Parathyroid adenoma (tissue), 2 donors: ENCODE measurements at regions not wholly inside any gene's neighbourhood (a gene's known extent, or its start where the extent isn't known, plus 50 kb on each side); places are given as distances from the start of the nearest gene placed in this dataset.
"Not testable (repeated sequence)": the region's sequence is repeated elsewhere in the genome, so short reads cannot be mapped to it uniquely, and the experiment has no call there.

Experiments
- H2AFZ ChIP-seq: fragments of 300-600 bp; sonication (generic); one replicate; pipeline ENCODE4 v1.7.0; 2017; ENCODE audit warnings: antibody characterized with exemption, mild to moderate bottlenecking
- H3K27ac ChIP-seq: fragments of 300-600 bp; sonication (generic); one replicate; pipeline ENCODE4 v1.7.0; 2017
- H3K27me3 ChIP-seq: fragments of 300-600 bp; sonication (generic); one replicate; pipeline ENCODE4 v1.7.0; 2017; ENCODE audit warnings: low read length; ENCODE audit not compliant: control insufficient read depth, insufficient read depth
- H3K36me3 ChIP-seq: fragments of 300-600 bp; sonication (generic); one replicate; pipeline ENCODE4 v1.7.0; 2017; ENCODE audit warnings: low read length; ENCODE audit not compliant: control insufficient read depth, insufficient read depth
- H3K4me1 ChIP-seq: fragments of 300-600 bp; sonication (generic); one replicate; pipeline ENCODE4 v1.7.0; 2017; ENCODE audit warnings: control low read depth
- H3K4me2 ChIP-seq: fragments of 300-600 bp; sonication (generic); one replicate; pipeline ENCODE4 v1.7.0; 2017; ENCODE audit warnings: low read length
- H3K4me3 ChIP-seq: fragments of 300-600 bp; sonication (generic); one replicate; pipeline ENCODE4 v1.7.0; 2017; ENCODE audit warnings: low read depth, low read length
- H3K79me2 ChIP-seq: fragments of 300-600 bp; sonication (generic); one replicate; pipeline ENCODE4 v1.7.0; 2017; ENCODE audit warnings: control low read depth
- H3K9ac ChIP-seq: fragments of 300-600 bp; sonication (generic); one replicate; pipeline ENCODE4 v1.7.0; 2017; ENCODE audit warnings: mild to moderate bottlenecking
- H3K9me3 ChIP-seq: fragments of 300-600 bp; sonication (generic); one replicate; pipeline ENCODE4 v1.7.0; 2017; ENCODE audit warnings: low read length; ENCODE audit not compliant: control insufficient read depth
- TF ChIP-seq, protein P1 (sequence below): fragments of 300-600 bp; sonication (generic); IDR thresholded peaks from one replicate; pipeline ENCODE4 v1.7.0; 2017; ENCODE audit warnings: antibody characterized with exemption, mild to moderate bottlenecking
- donor health status: primary hyperparathyroidism.

DNA sequence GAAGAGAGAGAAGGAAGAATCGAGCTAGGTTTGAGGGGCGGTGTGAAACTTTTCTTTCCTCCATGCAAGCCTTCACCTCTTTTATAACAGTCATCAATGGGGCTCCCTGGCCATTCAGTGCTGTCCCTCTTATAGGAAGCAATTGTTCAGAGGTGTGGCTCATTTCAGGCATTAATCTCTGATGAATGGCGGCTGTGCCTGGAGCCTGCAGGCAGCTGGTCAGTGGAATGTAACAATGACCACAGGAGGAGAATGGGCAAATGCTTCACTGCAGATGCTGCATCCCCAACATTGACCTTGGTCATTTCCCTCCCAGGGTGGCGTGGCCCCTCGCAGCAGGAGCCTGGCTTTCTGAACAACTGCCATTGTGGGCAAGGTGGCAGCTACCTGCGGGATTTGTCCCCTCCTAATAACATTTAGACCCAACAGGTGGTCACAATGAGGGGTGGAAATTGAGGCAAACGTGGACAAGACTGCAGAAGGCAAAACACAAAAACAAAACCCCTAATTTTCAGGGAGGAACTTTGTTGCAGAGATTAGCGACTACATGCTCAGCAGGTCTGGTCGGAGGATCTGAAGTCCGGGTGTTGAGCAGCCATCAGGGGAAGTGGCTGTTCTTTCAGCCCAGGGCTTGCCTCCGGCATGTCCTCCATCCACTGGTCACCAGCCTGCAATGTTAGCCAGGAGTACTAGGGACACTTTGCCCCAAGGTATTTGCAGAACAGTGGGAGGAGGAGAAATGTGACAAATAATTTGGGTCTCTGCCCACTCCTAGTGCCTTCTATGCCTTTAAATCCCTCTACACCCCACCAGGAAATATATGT is 97.3 kb upstream of the PAXBP1 start:
- H3K27ac ChIP-seq = no peak overlapping the region
- no peak overlapping the region for H3K4me3 ChIP-seq
- no peak overlapping the region for H3K4me2 ChIP-seq
- H3K9me3 ChIP-seq = no peaks in the 10 kb centered on the region
- no peak overlapping the region for H3K9ac ChIP-seq
- H2AFZ ChIP-seq = no peak overlapping the region
- TF ChIP-seq, protein P1, sequence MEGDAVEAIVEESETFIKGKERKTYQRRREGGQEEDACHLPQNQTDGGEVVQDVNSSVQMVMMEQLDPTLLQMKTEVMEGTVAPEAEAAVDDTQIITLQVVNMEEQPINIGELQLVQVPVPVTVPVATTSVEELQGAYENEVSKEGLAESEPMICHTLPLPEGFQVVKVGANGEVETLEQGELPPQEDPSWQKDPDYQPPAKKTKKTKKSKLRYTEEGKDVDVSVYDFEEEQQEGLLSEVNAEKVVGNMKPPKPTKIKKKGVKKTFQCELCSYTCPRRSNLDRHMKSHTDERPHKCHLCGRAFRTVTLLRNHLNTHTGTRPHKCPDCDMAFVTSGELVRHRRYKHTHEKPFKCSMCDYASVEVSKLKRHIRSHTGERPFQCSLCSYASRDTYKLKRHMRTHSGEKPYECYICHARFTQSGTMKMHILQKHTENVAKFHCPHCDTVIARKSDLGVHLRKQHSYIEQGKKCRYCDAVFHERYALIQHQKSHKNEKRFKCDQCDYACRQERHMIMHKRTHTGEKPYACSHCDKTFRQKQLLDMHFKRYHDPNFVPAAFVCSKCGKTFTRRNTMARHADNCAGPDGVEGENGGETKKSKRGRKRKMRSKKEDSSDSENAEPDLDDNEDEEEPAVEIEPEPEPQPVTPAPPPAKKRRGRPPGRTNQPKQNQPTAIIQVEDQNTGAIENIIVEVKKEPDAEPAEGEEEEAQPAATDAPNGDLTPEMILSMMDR = no peak
- no peaks in the 10 kb centered on the region for H3K4me1 ChIP-seq
- H3K79me2 ChIP-seq = no peaks in the 10 kb centered on the region
- no peaks in the 10 kb centered on the region for H3K27me3 ChIP-seq
- H3K36me3 ChIP-seq = no peaks in the 10 kb centered on the region

DNA sequence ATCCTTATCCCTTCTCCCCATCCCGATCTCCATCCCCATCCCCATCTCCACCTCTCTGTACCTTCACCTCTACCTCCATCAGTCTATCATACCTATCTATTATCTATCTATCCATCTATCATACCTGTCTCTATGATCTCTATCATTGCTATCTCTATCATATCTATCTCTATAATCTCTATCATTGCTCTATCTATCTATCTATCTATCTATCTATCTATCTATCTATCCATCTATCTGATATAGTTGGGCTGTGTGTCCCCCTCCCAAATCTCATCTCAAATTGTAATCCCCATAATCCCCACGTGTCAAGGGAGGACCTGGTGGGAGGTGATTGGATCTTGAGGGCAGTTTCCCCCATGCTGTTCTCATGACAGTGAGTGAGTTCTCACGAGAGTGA is 97.9 kb upstream of the PAXBP1 start:
- TF ChIP-seq, protein P1 = no peak
- no peaks in the 10 kb centered on the region for H3K9me3 ChIP-seq

DNA sequence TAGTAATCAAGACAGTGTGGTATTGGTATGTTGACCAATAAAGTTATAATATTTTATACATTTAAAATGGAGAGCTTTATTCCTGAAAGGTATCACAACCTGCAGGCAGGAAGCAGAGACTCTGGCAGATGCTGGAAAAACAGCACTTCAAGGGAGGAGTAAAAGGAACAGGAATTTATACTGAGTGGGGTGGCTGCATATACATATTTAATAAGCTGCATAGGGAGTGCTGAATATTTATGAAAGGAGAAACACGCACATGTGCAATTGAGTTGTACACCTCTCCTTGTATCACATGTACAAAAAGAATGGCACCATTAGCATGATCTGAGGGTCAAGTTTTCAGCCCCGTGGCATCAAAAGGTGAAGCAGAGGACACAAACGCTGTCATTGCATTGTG is 104.9 kb upstream of the PAXBP1 start:
- no peaks in the 10 kb centered on the region for H3K9me3 ChIP-seq
- H3K27me3 ChIP-seq = no peaks in the 10 kb centered on the region
- H3K4me3 ChIP-seq = no peak overlapping the region
- TF ChIP-seq, protein P1 = no peak
- H3K9ac ChIP-seq = no peak overlapping the region
- no peak overlapping the region for H3K4me2 ChIP-seq
- no peak overlapping the region for H2AFZ ChIP-seq
- no peaks in the 10 kb centered on the region for H3K79me2 ChIP-seq
- no peaks in the 10 kb centered on the region for H3K4me1 ChIP-seq
- no peak overlapping the region for H3K27ac ChIP-seq
- H3K36me3 ChIP-seq = no peaks in the 10 kb centered on the region

More for the DNA sequence above, 97.9 kb upstream of the PAXBP1 start:
- no peaks in the 10 kb centered on the region for H3K4me1 ChIP-seq
- no peaks in the 10 kb centered on the region for H3K36me3 ChIP-seq
- no peaks in the 10 kb centered on the region for H3K27me3 ChIP-seq
- no peak overlapping the region for H3K27ac ChIP-seq
- no peak overlapping the region for H3K4me2 ChIP-seq
- H3K9ac ChIP-seq = no peak overlapping the region
- H3K4me3 ChIP-seq = no peak overlapping the region
- H3K79me2 ChIP-seq = no peaks in the 10 kb centered on the region
- no peak overlapping the region for H2AFZ ChIP-seq

DNA sequence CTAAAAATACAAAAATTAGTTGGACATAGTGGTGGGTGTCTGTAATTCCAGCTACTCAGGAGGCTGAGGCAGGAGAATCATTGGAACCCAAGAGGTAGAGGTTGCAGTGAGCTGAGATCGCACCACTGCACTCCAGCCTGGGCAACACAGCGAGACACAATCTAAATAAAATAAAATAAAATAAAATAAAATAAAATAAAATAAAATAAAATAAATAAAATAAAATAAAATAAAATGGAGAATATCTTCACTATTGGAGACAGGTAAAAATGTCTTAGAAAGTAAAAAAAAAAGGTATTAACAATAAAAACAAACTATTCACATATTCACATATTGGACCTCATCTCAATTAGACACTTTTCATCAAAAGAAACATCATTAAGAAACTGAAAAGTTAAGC is 106.3 kb upstream of the PAXBP1 start:
- H3K4me2 ChIP-seq, H3K4me1 ChIP-seq, H2AFZ ChIP-seq, H3K4me3 ChIP-seq, H3K79me2 ChIP-seq, H3K9ac ChIP-seq, H3K9me3 ChIP-seq, H3K27me3 ChIP-seq, H3K36me3 ChIP-seq, H3K27ac ChIP-seq: not testable (repeated sequence)

DNA sequence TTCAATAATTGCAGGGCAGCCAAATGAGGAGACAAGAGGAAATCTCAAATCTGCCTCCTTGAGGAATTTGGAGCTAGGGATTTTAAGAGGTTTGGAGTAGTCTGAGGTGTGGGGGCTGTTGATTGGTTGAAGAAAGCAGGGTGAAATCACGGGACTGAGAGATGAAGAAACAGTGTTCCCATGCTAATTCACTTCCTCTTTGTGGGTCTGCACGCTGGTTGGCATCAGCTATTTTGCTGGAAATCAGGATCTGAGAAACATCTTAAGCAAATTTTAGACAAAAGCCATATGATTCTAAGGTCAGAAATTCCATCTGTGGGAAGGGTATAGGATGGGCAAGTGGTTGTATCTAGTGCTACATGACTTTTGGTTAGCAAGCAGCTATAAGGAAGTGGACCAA is 107.1 kb upstream of the PAXBP1 start:
- no peak overlapping the region for H3K9ac ChIP-seq
- no peaks in the 10 kb centered on the region for H3K36me3 ChIP-seq
- H3K9me3 ChIP-seq = no peaks in the 10 kb centered on the region
- no peaks in the 10 kb centered on the region for H3K79me2 ChIP-seq
- H3K4me3 ChIP-seq = no peak overlapping the region
- TF ChIP-seq, protein P1 = no peak
- H3K4me2 ChIP-seq = no peak overlapping the region
- no peak overlapping the region for H3K27ac ChIP-seq
- H2AFZ ChIP-seq = no peak overlapping the region
- no peaks in the 10 kb centered on the region for H3K4me1 ChIP-seq
- no peaks in the 10 kb centered on the region for H3K27me3 ChIP-seq
